CD4-positive, alpha-beta T cell (primary cell): ENCODE measurements at regions not wholly inside any gene's neighbourhood (a gene's known extent, or its start where the extent isn't known, plus 50 kb on each side); places are given as distances from the start of the nearest gene placed in this dataset.

Source experiments
- ATAC-seq: fragments of 200-7000 bp; cut with Tn5 transposase; one replicate; pipeline ENCODE4 v1.10.0; 2022; ENCODE audit warnings: mild to moderate bottlenecking; ENCODE audit not compliant: poor library complexity
- CTCF ChIA-PET: fragments of 350-600 bp; sonication (Branson Sonifier 250); formaldehyde crosslinking; loops from one replicate; lab custom pipeline; 2021; ENCODE audit warnings: antibody characterized with exemption, inconsistent platforms; lab: Charles Lee
- POLR2A ChIA-PET: fragments of 350-600 bp; sonication (Branson Sonifier 250); formaldehyde crosslinking; loops from one replicate; lab custom pipeline; 2021; ENCODE audit warnings: antibody characterized with exemption, inconsistent platforms; lab: Charles Lee
- DNase-seq, 14 experiments: peaks; one replicate each; pipeline ENCODE4 v3.0.0-alpha.2; 2013 to 2020; ENCODE audit warnings: mixed read lengths in 2 of 14
- H3K27ac ChIP-seq, 2 donors: one replicate each; pipeline versions ENCODE4 v1.5.1 to v1.7.0; 2013; ENCODE audit warnings: low read length in 2 of 2, low read depth in 1 of 2, mild to moderate bottlenecking in 1 of 2
- H3K27me3 ChIP-seq, 2 experiments: 1 replicate in 1 of 2; 2 replicates in 1 of 2; pipeline versions ENCODE4 v1.6.1 to v1.7.0; 2013; ENCODE audit warnings: low read length in 2 of 2, control low read depth in 1 of 2, mild to moderate bottlenecking in 1 of 2, moderate library complexity in 1 of 2; ENCODE audit not compliant: insufficient read depth in 2 of 2, control insufficient read depth in 1 of 2
- H3K36me3 ChIP-seq: one replicate; pipeline ENCODE4 v1.6.1; 2013; ENCODE audit warnings: low read length, control low read depth; ENCODE audit not compliant: insufficient read depth
- H3K4me1 ChIP-seq: one replicate; pipeline ENCODE4 v1.6.1; 2013; ENCODE audit warnings: low read length, control low read depth; ENCODE audit not compliant: insufficient read depth
- H3K4me3 ChIP-seq: one replicate; pipeline ENCODE4 v1.5.1; 2013; ENCODE audit warnings: mild to moderate bottlenecking, low read length, moderate library complexity
- H3K9me3 ChIP-seq, 2 experiments: 1 replicate in 1 of 2; 2 replicates in 1 of 2; pipeline versions ENCODE4 v1.6.1 to v1.7.0; 2013; ENCODE audit warnings: low read length in 2 of 2, mild to moderate bottlenecking in 2 of 2, control low read depth in 1 of 2, moderate library complexity in 1 of 2; ENCODE audit not compliant: control insufficient read depth in 1 of 2, insufficient read depth in 1 of 2
- H3K27ac Mint-ChIP-seq: one replicate; pipeline ENCODE4 v1.8.0; 2020; ENCODE audit warnings: mixed read lengths
- H3K27me3 Mint-ChIP-seq: one replicate; pipeline ENCODE4 v1.8.0; 2021; ENCODE audit warnings: mixed read lengths
- H3K36me3 Mint-ChIP-seq: one replicate; pipeline ENCODE4 v1.8.0; 2021; ENCODE audit warnings: low read depth, mixed read lengths
- H3K4me1 Mint-ChIP-seq: one replicate; pipeline ENCODE4 v1.8.0; 2021; ENCODE audit warnings: low read depth, mixed read lengths
- H3K4me3 Mint-ChIP-seq: one replicate; pipeline ENCODE4 v1.8.0; 2020; ENCODE audit warnings: mild to moderate bottlenecking, mixed read lengths
- H3K9me3 Mint-ChIP-seq: one replicate; pipeline ENCODE4 v1.8.0; 2020; ENCODE audit warnings: mixed read lengths
- intact Hi-C, 2 experiments: fragments of 100-400 bp; cut with DNase I in 1 of 2; cut with micrococcal nuclease in 1 of 2; formaldehyde crosslinking; loops; one replicate each; pipeline versions ENCODE4 v1.15.1 to v1.9.0; 2023 to 2025; cut with DNase I, micrococcal nuclease
- TF ChIP-seq, protein P1 (sequence below): fragments of 200-600 bp; IDR thresholded peaks from one replicate; pipeline ENCODE4 v1.8.0; 2022; ENCODE audit warnings: antibody characterized with exemption, mild to moderate bottlenecking

DNA sequence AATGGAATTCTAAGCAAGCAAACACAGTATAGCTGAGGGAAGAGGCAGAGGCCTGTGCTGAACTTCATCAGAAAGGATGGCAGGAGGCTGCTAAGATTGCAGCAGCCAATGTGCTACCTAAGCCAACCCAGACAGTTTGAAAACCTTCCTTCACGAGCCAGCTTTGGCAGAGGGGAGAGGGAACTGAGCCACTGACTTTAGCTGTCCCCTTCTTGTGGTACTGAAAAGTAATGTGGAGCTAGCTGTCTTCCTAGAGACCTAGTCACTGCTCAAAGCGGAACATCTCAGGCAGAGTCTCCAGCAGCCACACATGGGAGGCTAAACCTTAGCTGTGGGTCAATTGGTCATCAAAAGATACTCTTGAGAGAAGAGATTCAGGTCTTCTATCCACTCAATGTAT is 419.0 kb downstream of the FBXO15 start:
- H3K27me3 Mint-ChIP-seq: no peaks in the 10 kb centered on the region
- no peaks in the 10 kb centered on the region for H3K4me1 Mint-ChIP-seq
- CTCF ChIA-PET: no interaction called here
- POLR2A ChIA-PET: no interaction called here
- no peaks in the 10 kb centered on the region for H3K9me3 ChIP-seq
- no peak overlapping the region for H3K27ac Mint-ChIP-seq
- H3K4me3 Mint-ChIP-seq: no peak overlapping the region
- ATAC-seq (no peak), DNase-seq (no peak)
- no peaks in the 10 kb centered on the region for H3K27me3 ChIP-seq
- no peak overlapping the region for H3K4me3 ChIP-seq
- H3K36me3 ChIP-seq: no peaks in the 10 kb centered on the region
- H3K27ac ChIP-seq: no peak overlapping the region
- no peaks in the 10 kb centered on the region for H3K9me3 Mint-ChIP-seq
- intact Hi-C loops: no loop called here
- TF ChIP-seq, protein P1, sequence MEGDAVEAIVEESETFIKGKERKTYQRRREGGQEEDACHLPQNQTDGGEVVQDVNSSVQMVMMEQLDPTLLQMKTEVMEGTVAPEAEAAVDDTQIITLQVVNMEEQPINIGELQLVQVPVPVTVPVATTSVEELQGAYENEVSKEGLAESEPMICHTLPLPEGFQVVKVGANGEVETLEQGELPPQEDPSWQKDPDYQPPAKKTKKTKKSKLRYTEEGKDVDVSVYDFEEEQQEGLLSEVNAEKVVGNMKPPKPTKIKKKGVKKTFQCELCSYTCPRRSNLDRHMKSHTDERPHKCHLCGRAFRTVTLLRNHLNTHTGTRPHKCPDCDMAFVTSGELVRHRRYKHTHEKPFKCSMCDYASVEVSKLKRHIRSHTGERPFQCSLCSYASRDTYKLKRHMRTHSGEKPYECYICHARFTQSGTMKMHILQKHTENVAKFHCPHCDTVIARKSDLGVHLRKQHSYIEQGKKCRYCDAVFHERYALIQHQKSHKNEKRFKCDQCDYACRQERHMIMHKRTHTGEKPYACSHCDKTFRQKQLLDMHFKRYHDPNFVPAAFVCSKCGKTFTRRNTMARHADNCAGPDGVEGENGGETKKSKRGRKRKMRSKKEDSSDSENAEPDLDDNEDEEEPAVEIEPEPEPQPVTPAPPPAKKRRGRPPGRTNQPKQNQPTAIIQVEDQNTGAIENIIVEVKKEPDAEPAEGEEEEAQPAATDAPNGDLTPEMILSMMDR: no peak
- H3K4me1 ChIP-seq: no peaks in the 10 kb centered on the region
- no peaks in the 10 kb centered on the region for H3K36me3 Mint-ChIP-seq

DNA sequence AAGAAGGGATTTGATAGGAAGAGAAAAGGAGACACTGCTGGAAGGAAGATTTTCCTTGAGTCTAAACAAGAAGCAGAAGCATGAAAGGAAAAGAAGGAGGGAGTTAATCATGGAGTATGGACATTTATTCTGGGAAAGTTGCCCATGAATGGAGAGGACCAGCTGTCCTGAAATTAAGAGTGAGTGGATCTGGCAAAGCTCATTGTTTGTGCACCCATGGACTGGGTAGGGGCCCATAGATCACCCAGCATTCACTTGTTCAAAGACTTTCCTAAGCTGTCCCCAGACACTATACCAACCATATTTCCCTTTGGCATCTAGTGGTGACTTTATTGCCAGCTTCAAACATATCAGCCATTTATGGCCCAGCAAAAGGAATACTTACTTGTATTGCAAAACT is 422.7 kb downstream of the FBXO15 start:
- H3K27ac Mint-ChIP-seq: no peak overlapping the region

DNA sequence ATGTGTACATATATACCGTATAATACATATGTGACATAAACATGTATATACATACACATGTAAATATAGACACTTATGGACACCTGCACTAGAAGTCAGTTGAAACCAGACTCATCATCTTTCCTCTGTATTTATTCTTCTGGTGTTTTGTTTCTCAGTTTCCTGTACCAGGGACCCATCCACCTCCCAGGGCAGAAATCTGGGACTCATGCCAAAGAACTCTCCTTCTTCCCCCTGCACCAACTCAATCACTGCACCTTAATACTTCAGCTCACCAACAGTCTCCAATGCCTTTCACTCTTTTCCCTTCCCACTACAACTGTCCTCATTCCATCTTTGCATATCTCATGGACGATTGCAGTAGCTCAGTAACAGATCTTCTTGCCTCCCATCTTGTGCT is 428.0 kb downstream of the FBXO15 start:
- no peak for DNase-seq
- intact Hi-C loops: no loop called here
- Histone ChIP-seq H3K4me1 (no peaks in the 10 kb centered on the region), H3K36me3 (no peaks in the 10 kb centered on the region), H3K27ac (no peak overlapping the region), H3K4me3 (no peak overlapping the region), H3K9me3 (peaks cover 0 to 9% of the 10 kb centered on the region in 2 experiments), H3K27me3 (no peaks in the 10 kb centered on the region)
- no peaks in the 10 kb centered on the region for H3K9me3 Mint-ChIP-seq
- TF ChIP-seq, protein P1: no peak
- no peak for ATAC-seq
- CTCF ChIA-PET: no interaction called here
- H3K4me3 Mint-ChIP-seq: no peak overlapping the region
- no peaks in the 10 kb centered on the region for H3K27me3 Mint-ChIP-seq
- POLR2A ChIA-PET: no interaction called here
- no peaks in the 10 kb centered on the region for H3K36me3 Mint-ChIP-seq
- H3K27ac Mint-ChIP-seq: no peak overlapping the region
- H3K4me1 Mint-ChIP-seq: no peaks in the 10 kb centered on the region

More for the DNA sequence above, 422.7 kb downstream of the FBXO15 start:
- intact Hi-C loops: no loop called here
- H3K9me3 Mint-ChIP-seq: no peaks in the 10 kb centered on the region
- Histone ChIP-seq H3K27ac (no peak overlapping the region), H3K4me1 (no peaks in the 10 kb centered on the region), H3K36me3 (no peaks in the 10 kb centered on the region), H3K9me3 (no peaks in the 10 kb centered on the region), H3K4me3 (no peak overlapping the region), H3K27me3 (no peaks in the 10 kb centered on the region)
- TF ChIP-seq, protein P1: no peak
- POLR2A ChIA-PET: no interaction called here
- CTCF ChIA-PET: no interaction called here
- H3K4me1 Mint-ChIP-seq: no peaks in the 10 kb centered on the region
- ATAC-seq (no peak), DNase-seq (no peak)
- H3K4me3 Mint-ChIP-seq: no peak overlapping the region
- H3K36me3 Mint-ChIP-seq: no peaks in the 10 kb centered on the region
- H3K27me3 Mint-ChIP-seq: no peaks in the 10 kb centered on the region
